ENCODE measurements at regions not wholly inside any gene's neighbourhood (a gene's known extent, or its start where the extent isn't known, plus 50 kb on each side); places are given as distances from the start of the nearest gene placed in this dataset.

- WGBS, 2 donors, result 79 to 81% methylated on average over 1 of the region's 1 CpG
- no peak for DNase-seq
- Histone ChIP-seq H3K4me1 (no peaks in the 10 kb centered on the region), H3K4me3 (no peak overlapping the region), H3K27me3 (no peaks in the 10 kb centered on the region), H3K9me3 (no peaks in the 10 kb centered on the region), H3K27ac (no peak overlapping the region), H3K36me3 (ENCODE audit: low read depth, missing control alignments) (no peaks in the 10 kb centered on the region)
- TF ChIP-seq CTCF (IDR thresholded peaks at IDR 0.05) (no peak), POLR2A (IDR thresholded peaks at IDR 0.05) (no peak)
- intact Hi-C loops (cut with DNase I; ENCODE audit: low total_unique reads), result no loop called here
These were observed 160.4 kb upstream of the GULP1 start for GRCh38 chr2:188131281-188131680.

- H3K36me3 ChIP-seq (ENCODE audit: low read depth, missing control alignments), result no peaks in the 10 kb centered on the region
- no peak for TF ChIP-seq CTCF (IDR thresholded peaks at IDR 0.05)
- no peak for TF ChIP-seq POLR2A (IDR thresholded peaks at IDR 0.05)
- intact Hi-C loops (cut with DNase I; ENCODE audit: low total_unique reads), result no loop called here
- H3K4me3 ChIP-seq, result no peak overlapping the region
- 64 to 69% methylated on average over 5 of the region's 5 CpGs for WGBS, 2 donors
- DNase-seq, result no peak
- H3K27ac ChIP-seq, result no peak overlapping the region
- no peaks in the 10 kb centered on the region for H3K4me1 ChIP-seq
- no peaks in the 10 kb centered on the region for H3K27me3 ChIP-seq
- no peaks in the 10 kb centered on the region for H3K9me3 ChIP-seq
These were observed 159.3 kb upstream of the GULP1 start for GRCh38 chr2:188132385-188132784.

- H3K4me3 ChIP-seq, result no peak overlapping the region
- no peaks in the 10 kb centered on the region for H3K36me3 ChIP-seq (ENCODE audit: low read depth, missing control alignments)
- no peaks in the 10 kb centered on the region for H3K27me3 ChIP-seq
- TF ChIP-seq CTCF (IDR thresholded peaks at IDR 0.05), result no peak
- no peak for TF ChIP-seq POLR2A (IDR thresholded peaks at IDR 0.05)
- DNase-seq, result no peak
- intact Hi-C loops (cut with DNase I; ENCODE audit: low total_unique reads), result no loop called here
- H3K9me3 ChIP-seq, result no peaks in the 10 kb centered on the region
- no peaks in the 10 kb centered on the region for H3K4me1 ChIP-seq
- no peak overlapping the region for H3K27ac ChIP-seq
- 41 to 56% methylated on average over 1 of the region's 1 CpG for WGBS, 2 donors
These were observed 157.4 kb upstream of the GULP1 start for GRCh38 chr2:188134241-188134640.

- DNase-seq, result no peak
- TF ChIP-seq POLR2A (IDR thresholded peaks at IDR 0.05) (no peak), CTCF (IDR thresholded peaks at IDR 0.05) (no peak)
- Histone ChIP-seq H3K4me1 (no peaks in the 10 kb centered on the region), H3K36me3 (ENCODE audit: low read depth, missing control alignments) (no peaks in the 10 kb centered on the region), H3K9me3 (no peaks in the 10 kb centered on the region), H3K27me3 (no peaks in the 10 kb centered on the region), H3K27ac (no peak overlapping the region), H3K4me3 (no peak overlapping the region)
- intact Hi-C loops (cut with DNase I; ENCODE audit: low total_unique reads), result no loop called here
These were observed 153.4 kb upstream of the GULP1 start for GRCh38 chr2:188138313-188138712.

- H3K27ac ChIP-seq, result no peak overlapping the region
- intact Hi-C loops (cut with DNase I; ENCODE audit: low total_unique reads), result no loop called here
- TF ChIP-seq CTCF (IDR thresholded peaks at IDR 0.05) (no peak), POLR2A (IDR thresholded peaks at IDR 0.05) (no peak)
- no peaks in the 10 kb centered on the region for H3K27me3 ChIP-seq
- H3K36me3 ChIP-seq (ENCODE audit: low read depth, missing control alignments), result no peaks in the 10 kb centered on the region
- H3K9me3 ChIP-seq, result no peaks in the 10 kb centered on the region
- H3K4me1 ChIP-seq, result no peaks in the 10 kb centered on the region
- no peak overlapping the region for H3K4me3 ChIP-seq
- no peak for DNase-seq
These were observed 149.6 kb upstream of the GULP1 start for GRCh38 chr2:188142088-188142487.

Measured in testis (tissue), 2 donors.